Stomach smooth muscle (tissue), 2 donors: ENCODE measurements at regions not wholly inside any gene's neighbourhood (a gene's known extent, or its start where the extent isn't known, plus 50 kb on each side); places are given as distances from the start of the nearest gene placed in this dataset.

Experiments used
- H3K27ac ChIP-seq: one replicate; pipeline ENCODE4 v1.7.0; 2013; ENCODE audit warnings: mild to moderate bottlenecking, low read length, inconsistent platforms
- H3K27me3 ChIP-seq, 2 donors: one replicate each; pipeline ENCODE4 v1.7.0; 2013; ENCODE audit warnings: low read length in 2 of 2; ENCODE audit not compliant: insufficient read depth in 2 of 2, control insufficient read depth in 1 of 2
- H3K36me3 ChIP-seq, 2 donors: one replicate each; pipeline ENCODE4 v1.7.0; 2013; ENCODE audit warnings: low read length in 2 of 2; ENCODE audit not compliant: control insufficient read depth in 2 of 2, insufficient read depth in 2 of 2
- H3K4me1 ChIP-seq: one replicate; pipeline ENCODE4 v1.7.0; 2013; ENCODE audit warnings: low read length; ENCODE audit not compliant: control insufficient read depth, insufficient read depth
- H3K4me3 ChIP-seq, 2 donors: one replicate each; pipeline ENCODE4 v1.7.0; 2013; ENCODE audit warnings: low read length in 2 of 2
- H3K9ac ChIP-seq, 2 donors: one replicate each; pipeline ENCODE4 v1.7.0; 2013; ENCODE audit warnings: low read length in 2 of 2, mild to moderate bottlenecking in 1 of 2
- H3K9me3 ChIP-seq, 2 donors: one replicate each; pipeline ENCODE4 v1.7.0; 2013; ENCODE audit warnings: low read length in 2 of 2; ENCODE audit not compliant: control insufficient read depth in 2 of 2
- donor health status: healthy.
- donor health status: Pancreatic carcinoma.

DNA sequence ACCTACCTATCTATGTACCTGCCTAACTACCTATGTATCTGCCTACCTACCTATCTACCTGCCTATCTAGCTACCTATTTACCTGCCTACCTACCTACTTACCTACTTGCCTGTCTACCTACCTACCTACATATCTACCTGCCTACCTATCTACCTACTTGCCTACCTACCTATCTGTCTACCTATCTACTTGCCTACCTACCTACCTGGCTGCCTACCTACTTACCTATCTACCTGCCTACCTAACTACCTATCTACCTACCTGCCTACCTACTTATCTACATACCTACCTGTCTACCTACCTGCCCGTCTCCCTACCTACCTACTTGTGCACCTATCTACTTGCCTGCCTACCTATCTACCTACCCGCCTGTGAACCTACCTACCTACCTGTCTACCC lies 68.7 kb upstream of the NPTX2 start:
- no peaks in the 10 kb centered on the region for H3K36me3 ChIP-seq
- H3K9ac ChIP-seq = no peak overlapping the region
- no peaks in the 10 kb centered on the region for H3K27me3 ChIP-seq
- H3K4me3 ChIP-seq = no peak overlapping the region
- no peaks in the 10 kb centered on the region for H3K4me1 ChIP-seq
- H3K27ac ChIP-seq = no peak overlapping the region
- H3K9me3 ChIP-seq = peaks cover 7 to 19% of the 10 kb centered on the region in 2 donors

DNA sequence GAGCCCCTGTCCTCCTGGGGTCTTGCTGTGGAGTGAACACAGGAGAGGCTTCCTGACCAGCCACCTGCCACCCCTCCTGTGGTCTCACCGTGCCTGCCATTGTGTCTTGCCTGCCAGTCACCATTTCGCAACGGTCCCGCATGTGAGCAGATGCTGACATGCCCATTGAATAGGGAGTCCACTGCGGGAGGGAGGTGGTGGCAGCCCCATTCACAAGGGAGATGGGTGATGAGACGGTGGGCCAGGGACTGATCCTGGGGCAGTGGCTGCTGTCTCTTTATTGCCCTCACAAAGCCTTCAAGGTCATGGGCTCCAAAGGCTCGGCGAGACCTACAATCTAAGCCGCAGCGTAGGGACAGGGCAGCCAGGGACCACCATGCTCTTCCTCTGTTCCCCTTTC lies 76.0 kb upstream of the NPTX2 start:
- H3K9ac ChIP-seq = no peak overlapping the region
- H3K27ac ChIP-seq = no peak overlapping the region
- no peaks in the 10 kb centered on the region for H3K4me1 ChIP-seq
- H3K9me3 ChIP-seq = peaks cover 0 to 3% of the 10 kb centered on the region in 2 donors
- H3K27me3 ChIP-seq = no peaks in the 10 kb centered on the region
- no peaks in the 10 kb centered on the region for H3K36me3 ChIP-seq
- H3K4me3 ChIP-seq = no peak overlapping the region

DNA sequence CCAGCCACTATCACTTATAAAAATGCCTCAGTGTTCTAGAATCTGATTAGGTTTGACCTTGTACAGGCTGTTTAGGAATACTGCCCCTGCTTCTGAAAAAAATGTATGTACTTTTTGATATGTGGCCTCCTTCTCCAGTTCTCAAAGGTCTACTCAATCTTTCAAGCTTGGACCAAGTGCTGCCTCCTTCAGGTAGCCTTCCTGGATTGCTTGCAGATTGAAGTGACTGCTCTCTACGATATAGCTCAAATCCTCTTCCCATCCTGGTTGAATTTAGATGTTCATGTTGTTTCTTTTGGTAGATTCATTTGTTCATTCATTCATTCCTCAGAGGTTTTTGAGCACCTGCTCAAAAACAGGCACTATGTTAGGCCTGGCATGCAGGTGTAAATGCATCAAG lies 77.2 kb upstream of the NPTX2 start:
- Histone ChIP-seq H3K4me1 (no peaks in the 10 kb centered on the region), H3K27me3 (no peaks in the 10 kb centered on the region), H3K9me3 (peaks cover 0 to 3% of the 10 kb centered on the region in 2 donors), H3K27ac (no peak overlapping the region), H3K4me3 (no peak overlapping the region), H3K9ac (no peak overlapping the region), H3K36me3 (no peaks in the 10 kb centered on the region)

DNA sequence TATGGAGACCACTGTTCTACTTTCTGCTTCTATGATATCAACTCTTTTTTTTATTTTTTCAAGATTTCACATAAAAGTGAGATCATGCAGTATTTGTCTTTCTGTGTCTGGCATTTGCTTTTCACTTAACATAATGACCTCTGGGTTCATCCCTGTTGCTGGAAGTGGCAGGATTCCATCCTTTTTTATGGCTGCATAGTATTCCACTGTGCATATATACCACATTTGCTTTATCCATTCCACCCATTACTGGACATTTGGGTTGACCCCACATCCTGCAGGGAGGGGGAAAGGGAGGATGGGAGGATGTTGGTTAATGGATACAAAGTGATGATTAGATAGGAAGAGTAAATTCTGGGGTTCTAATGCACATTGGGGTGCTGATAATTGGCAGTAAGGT lies 80.3 kb upstream of the NPTX2 start:
- peaks cover 1 to 3% of the 10 kb centered on the region in 2 donors for H3K9me3 ChIP-seq
- H3K27me3 ChIP-seq = no peaks in the 10 kb centered on the region
- no peak overlapping the region for H3K4me3 ChIP-seq
- H3K4me1 ChIP-seq = no peaks in the 10 kb centered on the region
- H3K9ac ChIP-seq = no peak overlapping the region
- H3K27ac ChIP-seq = no peak overlapping the region
- H3K36me3 ChIP-seq = no peaks in the 10 kb centered on the region

DNA sequence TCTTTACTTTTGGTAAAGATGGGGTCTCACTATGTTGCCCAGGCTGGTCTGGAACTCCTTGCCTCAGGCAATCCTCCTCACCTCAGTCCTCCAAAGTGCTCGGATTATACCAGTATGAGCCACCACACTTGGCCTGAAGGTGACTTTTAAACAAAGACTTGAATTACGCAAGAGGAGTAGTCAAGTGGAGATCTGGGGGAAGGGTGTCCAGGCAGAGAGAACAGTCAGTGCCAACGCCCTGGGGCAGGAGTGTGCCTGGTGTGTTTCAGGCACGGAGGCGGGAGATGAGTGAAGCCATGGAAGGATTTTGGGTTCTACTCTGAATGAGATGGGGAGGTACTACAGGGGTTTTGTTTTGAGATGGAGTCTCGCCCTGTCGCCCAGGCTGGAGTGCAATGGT lies 82.6 kb upstream of the NPTX2 start:
- Histone ChIP-seq H3K27me3 (no peaks in the 10 kb centered on the region), H3K36me3 (no peaks in the 10 kb centered on the region), H3K4me1 (no peaks in the 10 kb centered on the region), H3K4me3 (no peak overlapping the region), H3K9me3 (peaks cover 3 to 4% of the 10 kb centered on the region in 2 donors), H3K9ac (no peak overlapping the region), H3K27ac (no peak overlapping the region)

DNA sequence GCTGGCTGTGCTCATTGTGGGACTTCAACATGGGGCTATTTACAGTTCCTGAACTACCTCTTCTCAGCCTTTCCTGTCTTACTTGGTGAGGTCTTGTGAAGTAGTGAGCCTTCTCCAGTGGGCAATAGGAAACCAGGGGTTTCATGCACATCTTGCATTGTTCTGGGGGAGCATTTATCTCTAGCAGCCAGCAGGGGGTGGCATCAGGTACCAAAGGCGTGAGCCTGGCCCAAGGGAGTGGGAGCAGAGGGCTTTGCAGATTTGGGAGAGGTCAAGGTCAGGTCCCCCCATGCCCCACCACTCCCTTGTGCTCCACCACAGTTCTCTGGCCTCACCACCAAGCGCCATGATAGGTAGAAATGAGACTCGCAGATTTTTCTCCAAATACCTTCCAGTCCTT lies 85.4 kb upstream of the NPTX2 start:
- H3K4me1 ChIP-seq = no peaks in the 10 kb centered on the region
- no peak overlapping the region for H3K4me3 ChIP-seq
- H3K27ac ChIP-seq = no peak overlapping the region
- H3K27me3 ChIP-seq = no peaks in the 10 kb centered on the region
- no peaks in the 10 kb centered on the region for H3K36me3 ChIP-seq
- no peak overlapping the region for H3K9ac ChIP-seq
- H3K9me3 ChIP-seq = peaks cover under 1 to 4% of the 10 kb centered on the region in 2 donors

DNA sequence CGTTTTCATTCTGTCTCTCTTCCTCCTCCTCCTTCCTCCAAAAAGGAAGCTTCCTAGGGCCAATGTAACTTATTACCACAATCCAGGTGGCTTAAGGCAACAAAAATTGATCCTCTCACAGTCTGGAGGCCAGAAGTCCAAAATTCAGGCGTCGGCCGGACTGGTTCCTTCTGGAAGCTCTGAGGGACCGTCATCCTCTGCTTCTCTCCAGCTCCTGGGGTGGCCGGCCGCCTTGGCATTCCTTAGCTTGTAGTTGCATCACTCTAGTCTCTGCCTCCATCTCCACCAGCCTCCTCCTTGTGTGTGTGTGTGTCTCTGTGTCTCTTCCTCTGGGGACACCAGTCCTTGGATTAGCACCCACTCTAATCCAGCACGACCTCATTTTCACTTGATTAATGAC lies 89.0 kb upstream of the NPTX2 start:
- H3K36me3 ChIP-seq = no peaks in the 10 kb centered on the region
- no peak overlapping the region for H3K4me3 ChIP-seq
- H3K27me3 ChIP-seq = no peaks in the 10 kb centered on the region
- H3K27ac ChIP-seq = no peak overlapping the region
- H3K4me1 ChIP-seq = no peaks in the 10 kb centered on the region
- H3K9ac ChIP-seq = no peak overlapping the region
- H3K9me3 ChIP-seq = peaks cover 0 to 4% of the 10 kb centered on the region in 2 donors

DNA sequence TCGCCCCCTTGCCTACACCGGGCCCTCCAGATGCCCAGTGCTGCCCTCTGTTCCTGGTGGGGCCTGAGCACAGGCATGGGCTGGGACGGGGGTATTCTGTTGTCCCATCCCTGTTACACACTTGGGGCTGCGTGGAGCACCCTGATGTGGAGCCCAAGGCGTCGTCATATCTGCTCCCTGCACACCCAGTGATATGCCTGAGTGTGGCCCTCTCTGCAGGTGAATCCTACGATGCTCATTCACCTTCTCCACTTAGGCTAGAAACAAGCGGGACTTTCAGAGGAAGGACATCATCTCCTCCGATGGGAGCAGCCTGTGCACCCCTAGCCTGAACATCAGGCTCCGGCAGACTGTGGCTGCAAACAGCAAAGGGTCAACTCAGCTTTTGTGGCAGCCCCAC lies 91.0 kb upstream of the NPTX2 start:
- Histone ChIP-seq H3K9me3 (no peaks in the 10 kb centered on the region), H3K9ac (no peak overlapping the region), H3K4me1 (no peaks in the 10 kb centered on the region), H3K27ac (no peak overlapping the region), H3K36me3 (no peaks in the 10 kb centered on the region), H3K27me3 (peaks cover 0 to 2% of the 10 kb centered on the region in 2 donors), H3K4me3 (no peak overlapping the region)

DNA sequence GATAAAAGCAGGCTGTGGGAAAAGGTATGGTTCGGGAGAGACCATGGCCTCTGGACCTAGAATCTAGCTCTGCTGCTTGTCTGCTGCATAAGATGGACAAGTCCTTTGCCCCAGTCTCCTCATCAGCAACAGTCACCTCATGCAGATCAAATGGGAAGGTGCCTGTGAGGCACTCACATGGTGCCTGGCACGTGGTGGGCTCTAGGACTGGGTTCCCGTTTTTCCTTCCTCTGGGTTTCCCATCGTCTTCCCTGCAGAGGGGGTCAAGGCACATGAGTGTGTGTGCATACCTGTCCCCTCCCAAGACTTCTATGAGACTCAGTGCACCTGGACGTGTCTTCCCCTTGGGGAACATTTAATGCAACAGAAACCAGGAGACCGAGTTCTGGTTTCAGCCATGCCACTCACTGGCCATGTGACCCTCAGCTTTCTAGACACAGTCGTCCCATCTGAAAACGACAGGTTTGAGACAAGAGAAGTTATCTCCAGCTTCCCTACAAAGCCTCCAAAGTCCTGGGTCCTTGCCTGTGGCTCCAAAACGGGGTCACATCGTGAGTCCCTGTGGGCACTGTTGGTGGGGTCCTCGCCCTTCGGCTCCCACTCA lies 95.9 kb upstream of the NPTX2 start:
- no peak overlapping the region for H3K4me3 ChIP-seq
- H3K9ac ChIP-seq = no peak overlapping the region
- H3K36me3 ChIP-seq = no peaks in the 10 kb centered on the region
- no peaks in the 10 kb centered on the region for H3K4me1 ChIP-seq
- peaks cover 0 to 2% of the 10 kb centered on the region in 2 donors for H3K27me3 ChIP-seq
- H3K9me3 ChIP-seq = no peaks in the 10 kb centered on the region
- H3K27ac ChIP-seq = no peak overlapping the region

DNA sequence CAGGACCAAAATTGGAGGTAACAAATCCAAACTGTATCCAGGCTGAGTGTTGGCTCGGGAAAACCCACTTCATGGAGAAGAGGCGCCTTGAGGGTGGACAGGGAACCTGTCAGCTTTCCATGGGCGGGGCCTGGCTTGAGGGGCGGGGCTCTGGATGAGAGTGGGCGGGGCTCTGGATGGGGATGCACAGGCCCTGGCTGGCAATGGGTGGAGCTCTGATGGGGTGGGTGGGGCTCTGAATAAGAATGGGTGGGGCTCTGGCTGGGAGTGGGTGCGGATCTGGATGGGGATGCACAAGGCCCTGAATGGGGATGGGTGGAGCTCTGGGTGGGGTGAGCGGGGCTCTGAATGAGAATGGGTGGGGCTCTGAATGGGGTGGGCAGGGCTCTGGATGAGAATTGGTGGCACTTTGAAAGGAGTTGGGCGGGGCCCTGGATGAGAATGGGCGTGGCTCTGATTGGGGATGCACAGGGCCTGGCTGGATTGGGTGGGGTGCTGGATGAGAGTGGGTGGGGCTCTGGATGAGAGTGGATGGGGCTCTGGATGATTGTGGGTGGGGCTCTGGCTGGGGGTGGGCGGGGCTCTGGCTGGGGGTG lies 96.6 kb upstream of the NPTX2 start:
- no peak overlapping the region for H3K4me3 ChIP-seq
- peaks cover 0 to 2% of the 10 kb centered on the region in 2 donors for H3K27me3 ChIP-seq
- H3K4me1 ChIP-seq = no peaks in the 10 kb centered on the region
- no peaks in the 10 kb centered on the region for H3K36me3 ChIP-seq
- H3K9me3 ChIP-seq = no peaks in the 10 kb centered on the region
- H3K27ac ChIP-seq = no peak overlapping the region
- no peak overlapping the region for H3K9ac ChIP-seq

DNA sequence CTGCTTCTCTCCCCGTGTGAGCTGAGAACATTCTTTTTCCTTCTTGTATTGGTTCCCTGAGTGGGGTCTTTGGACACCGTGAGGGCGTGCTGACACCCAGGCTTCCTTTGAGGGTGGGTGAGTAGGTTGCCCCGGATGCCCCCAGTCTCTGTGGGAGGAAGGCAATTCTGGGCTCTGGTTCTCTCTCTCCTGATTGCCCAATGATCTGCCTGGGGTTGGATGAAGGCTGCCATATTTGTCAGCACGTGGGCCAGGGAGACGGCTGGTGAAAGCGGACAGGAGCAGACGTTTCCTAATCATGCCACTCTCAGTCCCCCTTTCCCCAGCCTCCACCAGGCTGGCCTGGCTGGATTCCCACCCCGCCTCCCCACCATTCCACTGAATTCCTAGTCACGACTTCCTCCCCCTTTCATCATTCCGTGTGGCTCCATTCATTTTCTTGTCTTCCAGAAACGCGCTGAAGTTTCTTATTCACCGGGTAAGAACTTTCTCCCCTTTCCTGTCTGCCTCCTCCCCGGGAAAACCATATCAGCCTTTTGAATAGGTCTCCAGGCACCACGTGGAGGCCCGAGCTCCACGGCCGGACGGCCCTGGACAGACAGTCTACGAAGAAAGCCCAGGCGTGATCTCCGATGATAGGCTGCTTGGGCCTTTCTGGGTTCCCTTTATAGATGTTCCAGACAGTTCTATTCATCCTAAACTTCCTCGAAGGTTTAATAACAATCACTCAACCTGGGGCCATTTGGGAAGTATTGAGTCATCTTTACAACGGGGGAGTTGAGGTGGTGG lies 98.7 kb upstream of the NPTX2 start:
- Histone ChIP-seq H3K4me3 (no peak overlapping the region), H3K27ac (no peak overlapping the region), H3K36me3 (no peaks in the 10 kb centered on the region), H3K4me1 (no peaks in the 10 kb centered on the region), H3K27me3 (peaks cover 0 to 2% of the 10 kb centered on the region in 2 donors), H3K9me3 (no peaks in the 10 kb centered on the region), H3K9ac (no peak overlapping the region)
